Caco-2 (cell line): ENCODE measurements at regions not wholly inside any gene's neighbourhood (a gene's known extent, or its start where the extent isn't known, plus 50 kb on each side); places are given as distances from the start of the nearest gene placed in this dataset.

Experiments
- BruUV-seq: library from RNA; stranded (reverse); fragments of 400-500 nt; replicated peaks from 2 replicates; lab custom pipeline; 2021; lab: Mats Ljungman, UMichigan
- CTCF ChIA-PET: fragments of 300-600 bp; sonication (Branson Sonifier 250); formaldehyde crosslinking; loops from one replicate; lab custom pipeline; 2022; ENCODE audit warnings: antibody characterized with exemption; lab: Charles Lee
- POLR2A ChIA-PET: fragments of 300-600 bp; sonication (Branson Sonifier 250); formaldehyde crosslinking; loops from one replicate; lab custom pipeline; 2022; ENCODE audit warnings: antibody characterized with exemption; lab: Charles Lee
- DNase-seq, 2 experiments: peaks; one replicate each; pipeline versions ENCODE4 v3.0.0 to v3.0.0-alpha.2; 2020 to 2022
- H3K27me3 ChIP-seq: replicated peaks from 2 replicates; pipeline ENCODE4 v1.6.0; 2011; ENCODE audit warnings: low read length; ENCODE audit not compliant: control insufficient read depth, insufficient read depth
- H3K36me3 ChIP-seq: 2 replicates; pipeline ENCODE4 v1.5.1; 2011; ENCODE audit warnings: low read length; ENCODE audit not compliant: control insufficient read depth, insufficient read depth
- H3K4me1 ChIP-seq: fragments of 250-450 bp; sonication (Bioruptor Pico); 2 replicates; pipeline ENCODE4 v1.5.1; 2020; ENCODE audit warnings: mild to moderate bottlenecking
- H3K4me3 ChIP-seq: 2 replicates; pipeline ENCODE4 v1.5.1; 2011; ENCODE audit warnings: low read depth, mild to moderate bottlenecking, control low read depth, low read length
- H3K9me3 ChIP-seq: fragments of 250-450 bp; sonication (Bioruptor Pico); 2 replicates; pipeline ENCODE4 v1.5.1; 2020; ENCODE audit warnings: mild to moderate bottlenecking, moderate library complexity
- H3K27ac Mint-ChIP-seq: one replicate; pipeline ENCODE4 v1.8.0; 2022; ENCODE audit warnings: mixed read lengths; ENCODE audit not compliant: unreplicated experiment
- H3K27me3 Mint-ChIP-seq: one replicate; pipeline ENCODE4 v1.8.0; 2022; ENCODE audit warnings: mixed read lengths; ENCODE audit not compliant: insufficient read depth, unreplicated experiment
- H3K36me3 Mint-ChIP-seq: one replicate; pipeline ENCODE4 v1.8.0; 2022; ENCODE audit warnings: mild to moderate bottlenecking, mixed read lengths; ENCODE audit not compliant: insufficient read depth, unreplicated experiment
- H3K4me1 Mint-ChIP-seq: one replicate; pipeline ENCODE4 v1.8.0; 2022; ENCODE audit warnings: low read depth, mixed read lengths; ENCODE audit not compliant: unreplicated experiment
- H3K4me3 Mint-ChIP-seq: one replicate; pipeline ENCODE4 v1.8.0; 2022; ENCODE audit warnings: mild to moderate bottlenecking, moderate library complexity, mixed read lengths; ENCODE audit not compliant: unreplicated experiment
- H3K9me3 Mint-ChIP-seq: one replicate; pipeline ENCODE4 v1.8.0; 2022; ENCODE audit warnings: mixed read lengths; ENCODE audit not compliant: unreplicated experiment
- intact Hi-C: fragments of 100-400 bp; cut with micrococcal nuclease; formaldehyde crosslinking; loops from one replicate; pipeline ENCODE4 v1.10.0; 2022; ENCODE audit not compliant: unreplicated experiment
- TF ChIP-seq, protein P1 (sequence below), 2 experiments: fragments of 200-600 bp in 1 of 2; IDR thresholded peaks; 1 replicate in 1 of 2; 2 replicates in 1 of 2; pipeline versions ENCODE4 v1.5.1 to v1.8.0; 2011 to 2022; ENCODE audit warnings: antibody characterized with exemption in 1 of 2, control low read depth in 1 of 2, inconsistent platforms in 1 of 2, low read depth in 1 of 2, low read length in 1 of 2, mild to moderate bottlenecking in 1 of 2, moderate library complexity in 1 of 2; ENCODE audit not compliant: insufficient read depth in 1 of 2, severe bottlenecking in 1 of 2, unreplicated experiment in 1 of 2

DNA sequence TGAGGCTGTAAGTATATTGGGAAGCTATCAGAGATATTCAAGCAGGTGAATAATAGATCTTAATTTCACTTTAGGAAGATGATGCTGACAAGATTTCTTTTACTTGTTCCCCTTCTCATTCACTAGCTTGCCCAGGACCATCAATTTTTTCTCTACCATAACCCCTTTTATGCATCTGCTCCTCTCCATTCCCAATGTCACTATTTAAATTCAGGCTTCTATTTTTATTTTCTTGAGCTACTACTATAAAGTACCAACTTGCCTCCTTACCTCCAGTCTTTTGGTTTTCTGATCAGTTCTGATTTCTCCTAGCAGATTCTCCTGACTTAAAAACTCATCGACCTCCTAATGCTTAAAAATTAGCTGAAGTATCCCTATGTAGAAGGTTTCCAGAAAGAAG, 97.7 kb upstream of the SMIM30 start:
- Histone ChIP-seq H3K4me3 (no peak overlapping the region), H3K9me3 (no peaks in the 10 kb centered on the region), H3K4me1 (no peaks in the 10 kb centered on the region), H3K27me3 (no peaks in the 10 kb centered on the region), H3K36me3 (no peaks in the 10 kb centered on the region)
- intact Hi-C loops: no loop called here
- ChIA-PET POLR2A (no interaction called here), CTCF (no interaction called here)
- no peaks in the 10 kb centered on the region for H3K4me1 Mint-ChIP-seq
- no peak for DNase-seq
- no peaks in the 10 kb centered on the region for H3K27me3 Mint-ChIP-seq
- H3K36me3 Mint-ChIP-seq: no peaks in the 10 kb centered on the region
- no peak overlapping the region for H3K27ac Mint-ChIP-seq
- TF ChIP-seq, protein P1, sequence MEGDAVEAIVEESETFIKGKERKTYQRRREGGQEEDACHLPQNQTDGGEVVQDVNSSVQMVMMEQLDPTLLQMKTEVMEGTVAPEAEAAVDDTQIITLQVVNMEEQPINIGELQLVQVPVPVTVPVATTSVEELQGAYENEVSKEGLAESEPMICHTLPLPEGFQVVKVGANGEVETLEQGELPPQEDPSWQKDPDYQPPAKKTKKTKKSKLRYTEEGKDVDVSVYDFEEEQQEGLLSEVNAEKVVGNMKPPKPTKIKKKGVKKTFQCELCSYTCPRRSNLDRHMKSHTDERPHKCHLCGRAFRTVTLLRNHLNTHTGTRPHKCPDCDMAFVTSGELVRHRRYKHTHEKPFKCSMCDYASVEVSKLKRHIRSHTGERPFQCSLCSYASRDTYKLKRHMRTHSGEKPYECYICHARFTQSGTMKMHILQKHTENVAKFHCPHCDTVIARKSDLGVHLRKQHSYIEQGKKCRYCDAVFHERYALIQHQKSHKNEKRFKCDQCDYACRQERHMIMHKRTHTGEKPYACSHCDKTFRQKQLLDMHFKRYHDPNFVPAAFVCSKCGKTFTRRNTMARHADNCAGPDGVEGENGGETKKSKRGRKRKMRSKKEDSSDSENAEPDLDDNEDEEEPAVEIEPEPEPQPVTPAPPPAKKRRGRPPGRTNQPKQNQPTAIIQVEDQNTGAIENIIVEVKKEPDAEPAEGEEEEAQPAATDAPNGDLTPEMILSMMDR (IDR thresholded peaks at IDR 0.05; ENCODE audit: insufficient read depth in 1 of 2, low read depth in 1 of 2, low read length in 1 of 2, severe bottlenecking in 1 of 2, unreplicated experiment in 1 of 2): no peak
- no peak overlapping the region for H3K4me3 Mint-ChIP-seq
- BruUV-seq: no TSS peak
- peaks cover 9% of the 10 kb centered on the region for H3K9me3 Mint-ChIP-seq

- Histone ChIP-seq H3K9me3 (no peaks in the 10 kb centered on the region), H3K4me3 (no peak overlapping the region), H3K27me3 (no peaks in the 10 kb centered on the region), H3K36me3 (no peaks in the 10 kb centered on the region), H3K4me1 (no peaks in the 10 kb centered on the region)
- H3K4me3 Mint-ChIP-seq: no peak overlapping the region
- intact Hi-C loops: no loop called here
- BruUV-seq: no TSS peak
- H3K9me3 Mint-ChIP-seq: no peaks in the 10 kb centered on the region
- no peaks in the 10 kb centered on the region for H3K4me1 Mint-ChIP-seq
- CTCF ChIA-PET: no interaction called here
- no peaks in the 10 kb centered on the region for H3K27me3 Mint-ChIP-seq
- DNase-seq: no peak
- no peak overlapping the region for H3K27ac Mint-ChIP-seq
- TF ChIP-seq, protein P1 (IDR thresholded peaks at IDR 0.05; ENCODE audit: insufficient read depth in 1 of 2, low read depth in 1 of 2, low read length in 1 of 2, severe bottlenecking in 1 of 2, unreplicated experiment in 1 of 2): no peak
- POLR2A ChIA-PET: no interaction called here
- H3K36me3 Mint-ChIP-seq: no peaks in the 10 kb centered on the region
Observed at GRCh38 chr7:113209449-113210203, 91.3 kb upstream of the SMIM30 start.

DNA sequence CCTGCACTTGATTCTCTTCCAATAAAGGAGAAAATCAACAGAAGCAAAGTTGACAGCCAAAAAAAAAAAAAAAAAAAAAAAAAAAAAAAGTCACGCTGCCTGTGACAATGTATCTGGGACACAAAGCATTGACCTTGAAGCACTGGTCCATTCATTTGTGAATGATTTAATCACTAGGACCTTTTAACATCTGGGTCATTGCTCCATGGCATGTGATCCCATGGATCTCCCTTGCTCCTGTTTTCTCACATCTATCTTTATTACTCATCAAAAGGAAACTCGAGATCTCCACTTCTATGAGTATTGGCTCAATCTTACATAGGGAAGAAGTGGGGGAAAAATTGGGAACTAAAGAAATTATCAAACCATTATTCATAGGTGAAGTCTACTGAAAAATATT, 89.6 kb upstream of the SMIM30 start:
- no peaks in the 10 kb centered on the region for H3K36me3 Mint-ChIP-seq
- no peaks in the 10 kb centered on the region for H3K27me3 Mint-ChIP-seq
- TF ChIP-seq, protein P1 (IDR thresholded peaks at IDR 0.05; ENCODE audit: insufficient read depth in 1 of 2, low read depth in 1 of 2, low read length in 1 of 2, severe bottlenecking in 1 of 2, unreplicated experiment in 1 of 2): no peak
- Histone ChIP-seq H3K36me3 (no peaks in the 10 kb centered on the region), H3K27me3 (no peaks in the 10 kb centered on the region), H3K4me1 (no peaks in the 10 kb centered on the region), H3K9me3 (no peaks in the 10 kb centered on the region), H3K4me3 (no peak overlapping the region)
- no peak overlapping the region for H3K4me3 Mint-ChIP-seq
- no peak for DNase-seq
- POLR2A ChIA-PET: no interaction called here
- intact Hi-C loops: no loop called here
- CTCF ChIA-PET: no interaction called here
- no TSS peak for BruUV-seq
- no peak overlapping the region for H3K27ac Mint-ChIP-seq
- no peaks in the 10 kb centered on the region for H3K9me3 Mint-ChIP-seq
- H3K4me1 Mint-ChIP-seq: no peaks in the 10 kb centered on the region
